GM21515 (cell line): ENCODE measurements at regions not wholly inside any gene's neighbourhood (a gene's known extent, or its start where the extent isn't known, plus 50 kb on each side); places are given as distances from the start of the nearest gene placed in this dataset.

ENCODE experiments used
- ATAC-seq: cut with Tn5 transposase; IDR thresholded peaks from one replicate; pipeline ENCODE4 v1.9.1; 2021; ENCODE audit not compliant: unreplicated experiment

GRCh38 chr15:70258369-70259027 is 160.8 kb upstream of the TLE3 start:
- ATAC-seq, result no peak

- no peak for ATAC-seq
Observed at GRCh38 chr15:70257573-70258248, 160.0 kb upstream of the TLE3 start.

GRCh38 chr15:70257047-70257446 is 159.3 kb upstream of the TLE3 start:
- ATAC-seq, result no peak

GRCh38 chr15:70254311-70254869 is 156.7 kb upstream of the TLE3 start:
- ATAC-seq, result no peak

- ATAC-seq, result no peak
Observed at GRCh38 chr15:70253461-70254156, 155.9 kb upstream of the TLE3 start.

- no peak for ATAC-seq
Observed at GRCh38 chr15:70252951-70253320, 155.2 kb upstream of the TLE3 start.

GRCh38 chr15:70252056-70252950 is 154.6 kb upstream of the TLE3 start:
- ATAC-seq, result no peak

- no peak for ATAC-seq
Observed at GRCh38 chr15:70251246-70251990, 153.7 kb upstream of the TLE3 start.

- no peak for ATAC-seq
Observed at GRCh38 chr15:70250208-70251201, 152.8 kb upstream of the TLE3 start.

GRCh38 chr15:70249616-70250015 is 151.9 kb upstream of the TLE3 start:
- ATAC-seq, result no peak

GRCh38 chr15:70248116-70249025 is 150.7 kb upstream of the TLE3 start:
- ATAC-seq, result no peak

GRCh38 chr15:70247281-70247680 is 149.6 kb upstream of the TLE3 start:
- ATAC-seq, result no peak

- no peak for ATAC-seq
Observed at GRCh38 chr15:70246623-70247220, 149.0 kb upstream of the TLE3 start.

GRCh38 chr15:70245932-70246622 is 148.4 kb upstream of the TLE3 start:
- no peak for ATAC-seq

- no peak for ATAC-seq
Observed at GRCh38 chr15:70244978-70245542, 147.3 kb upstream of the TLE3 start.

GRCh38 chr15:70243686-70244540 is 146.2 kb upstream of the TLE3 start:
- ATAC-seq, result no peak
